ENCODE measurements at regions not wholly inside any gene's neighbourhood (a gene's known extent, or its start where the extent isn't known, plus 50 kb on each side); places are given as distances from the start of the nearest gene placed in this dataset.

DNA sequence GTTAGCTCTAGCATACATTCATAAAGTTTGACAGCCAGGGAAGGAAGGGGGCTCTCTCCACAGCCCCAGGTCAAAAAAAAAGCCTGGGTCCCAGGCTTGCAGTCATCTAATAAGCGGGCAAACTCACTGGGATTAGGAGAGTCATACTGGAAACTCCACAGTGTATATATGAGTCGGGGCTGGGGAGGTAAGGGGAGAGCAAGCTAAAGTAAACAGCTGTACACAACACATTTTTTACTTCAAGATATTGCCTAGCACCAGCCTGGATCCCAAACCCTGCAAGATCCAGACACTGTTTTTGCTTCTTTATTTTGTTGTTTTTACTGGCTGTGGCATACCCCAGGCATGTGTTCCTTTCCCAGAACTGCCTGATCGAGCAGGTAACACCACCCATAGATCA, 291.3 kb upstream of the TANK start:
- no peak overlapping the region for H3K4me3 ChIP-seq
- no peak overlapping the region for H3K9ac ChIP-seq (ENCODE audit: insufficient read depth in 1 of 2, low read length in 2 of 2)
- 66 to 78% methylated on average over 3 of the region's 3 CpGs for WGBS, 2 donors
- H3K27me3 ChIP-seq (ENCODE audit: control insufficient read depth in 3 of 3, insufficient read depth in 3 of 3, low read length in 2 of 3), result no peaks in the 10 kb centered on the region
- no peaks in the 10 kb centered on the region for H3K9me3 ChIP-seq (ENCODE audit: control insufficient read depth in 4 of 4, insufficient read depth in 3 of 4, low read length in 3 of 4)
- no peaks in the 10 kb centered on the region for H3K36me3 ChIP-seq (ENCODE audit: control insufficient read depth in 4 of 4, insufficient read depth in 4 of 4, low read length in 4 of 4)
- no peak for DNase-seq
- no peak for ATAC-seq (ENCODE audit: insufficient read depth, low FRiP score)
- H3K27ac ChIP-seq (ENCODE audit: low read depth in 1 of 2, low read length in 1 of 2), result peak overlapping the region; percentile 41 to 45
- peaks cover 0 to 13% (median 1%) of the 10 kb centered on the region in 5 donors for H3K4me1 ChIP-seq (ENCODE audit: control insufficient read depth in 5 of 5, insufficient read depth in 5 of 5, low read length in 5 of 5)
- TF ChIP-seq CTCF (IDR thresholded peaks at IDR 0.05; ENCODE audit: control extremely low read depth, extremely low read depth), result no peak

DNA sequence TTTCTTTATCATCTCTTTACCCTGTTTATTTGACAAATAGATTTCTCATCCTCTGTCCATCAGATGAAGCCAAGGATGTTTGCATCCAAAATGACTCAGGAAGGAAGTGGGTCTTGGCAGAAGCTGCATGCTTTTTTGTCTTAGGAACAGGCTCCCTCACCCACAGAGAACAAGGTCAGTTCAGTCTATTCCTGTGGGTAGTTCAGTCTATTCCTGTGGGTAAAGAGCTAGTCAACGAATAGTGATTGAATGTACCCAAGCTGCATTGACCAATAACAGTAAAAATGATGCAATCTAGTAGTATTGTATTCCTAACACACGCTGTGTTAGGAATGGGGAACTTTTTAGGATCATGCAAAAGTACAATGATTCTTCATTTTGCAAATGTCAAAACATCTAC, 290.8 kb upstream of the TANK start:
- no peak for TF ChIP-seq CTCF (IDR thresholded peaks at IDR 0.05; ENCODE audit: control extremely low read depth, extremely low read depth)
- Histone ChIP-seq H3K9me3 (ENCODE audit: control insufficient read depth in 4 of 4, insufficient read depth in 3 of 4, low read length in 3 of 4) (no peaks in the 10 kb centered on the region), H3K36me3 (ENCODE audit: control insufficient read depth in 4 of 4, insufficient read depth in 4 of 4, low read length in 4 of 4) (no peaks in the 10 kb centered on the region), H3K27me3 (ENCODE audit: control insufficient read depth in 3 of 3, insufficient read depth in 3 of 3, low read length in 2 of 3) (no peaks in the 10 kb centered on the region), H3K9ac (ENCODE audit: insufficient read depth in 1 of 2, low read length in 2 of 2) (no peak overlapping the region), H3K27ac (ENCODE audit: low read depth in 1 of 2, low read length in 1 of 2) (peak overlapping the region in 1 of 2 donors; percentile 41), H3K4me1 (ENCODE audit: control insufficient read depth in 5 of 5, insufficient read depth in 5 of 5, low read length in 5 of 5) (peaks cover 0 to 13% (median 1%) of the 10 kb centered on the region in 5 donors), H3K4me3 (no peak overlapping the region)
- ATAC-seq (ENCODE audit: insufficient read depth, low FRiP score) (peak; percentile 14), DNase-seq (peak in 1 of 3 donors; percentile 15)
- WGBS, 2 donors, result 24 to 36% methylated on average over 2 of the region's 2 CpGs

GRCh38 chr2:160870729-160871465, 289.3 kb upstream of the TANK start:
- Histone ChIP-seq H3K4me3 (no peak overlapping the region), H3K36me3 (ENCODE audit: control insufficient read depth in 4 of 4, insufficient read depth in 4 of 4, low read length in 4 of 4) (no peaks in the 10 kb centered on the region), H3K27ac (ENCODE audit: low read depth in 1 of 2, low read length in 1 of 2) (peak overlapping the region in 1 of 2 donors; percentile 67), H3K4me1 (ENCODE audit: control insufficient read depth in 5 of 5, insufficient read depth in 5 of 5, low read length in 5 of 5) (peaks cover 0 to 13% (median 1%) of the 10 kb centered on the region in 5 donors), H3K27me3 (ENCODE audit: control insufficient read depth in 3 of 3, insufficient read depth in 3 of 3, low read length in 2 of 3) (no peaks in the 10 kb centered on the region), H3K9ac (ENCODE audit: insufficient read depth in 1 of 2, low read length in 2 of 2) (no peak overlapping the region), H3K9me3 (ENCODE audit: control insufficient read depth in 4 of 4, insufficient read depth in 3 of 4, low read length in 3 of 4) (no peaks in the 10 kb centered on the region)
- WGBS, 2 donors, result 42 to 72% methylated on average over 6 of the region's 6 CpGs
- TF ChIP-seq CTCF (IDR thresholded peaks at IDR 0.05; ENCODE audit: control extremely low read depth, extremely low read depth), result no peak
- ATAC-seq (ENCODE audit: insufficient read depth, low FRiP score) (peak; percentile 45), DNase-seq (peak in 2 of 3 donors; percentile 33 to 38)
